ENCODE measurements at regions not wholly inside any gene's neighbourhood (a gene's known extent, or its start where the extent isn't known, plus 50 kb on each side); places are given as distances from the start of the nearest gene placed in this dataset.

GRCh38 chr12:85352016-85352415 lies 72.0 kb downstream of the ALX1 start:
- Mint-ChIP-seq H3K27me3 (ENCODE audit: insufficient read depth, low read depth) (no peaks in the 10 kb centered on the region), H3K4me3 (no peak overlapping the region), H3K27ac (no peak overlapping the region), H3K9me3 (no peaks in the 10 kb centered on the region), H3K36me3 (no peaks in the 10 kb centered on the region), H3K4me1 (peaks cover 12% of the 10 kb centered on the region)
- H3K36me3 ChIP-seq = no peaks in the 10 kb centered on the region
- H3K79me2 ChIP-seq (ENCODE audit: low read depth) = no peaks in the 10 kb centered on the region
- H3K4me2 ChIP-seq = no peak overlapping the region
- no peaks in the 10 kb centered on the region for H3K9me3 ChIP-seq (ENCODE audit: low read depth)
- H3F3A ChIP-seq (ENCODE audit: low read depth) = no peaks in the 10 kb centered on the region
- no peaks in the 10 kb centered on the region for H4K20me1 ChIP-seq (ENCODE audit: low read depth)
- H3K4me1 ChIP-seq = peaks cover 5% of the 10 kb centered on the region
- no peak overlapping the region for H2AFZ ChIP-seq (replicated peaks)
- H3K27ac ChIP-seq = no peak overlapping the region
- H3K9ac ChIP-seq = no peak overlapping the region
- no peak overlapping the region for H3K4me3 ChIP-seq
- DNase-seq (ENCODE audit: low spot score) = no peak
- no peak for TF ChIP-seq EZH2phosphoT487 (IDR thresholded peaks at IDR 0.05)
- no peaks in the 10 kb centered on the region for H3K27me3 ChIP-seq

GRCh38 chr12:85356596-85357385 lies 76.8 kb downstream of the ALX1 start:
- H3K27me3 Mint-ChIP-seq (ENCODE audit: insufficient read depth, low read depth) = no peaks in the 10 kb centered on the region
- Histone ChIP-seq H3K4me3 (no peak overlapping the region), H3K4me2 (no peak overlapping the region), H4K20me1 (ENCODE audit: low read depth) (no peaks in the 10 kb centered on the region), H3K9ac (no peak overlapping the region), H3K36me3 (no peaks in the 10 kb centered on the region), H3K27me3 (no peaks in the 10 kb centered on the region), H3K79me2 (ENCODE audit: low read depth) (no peaks in the 10 kb centered on the region), H2AFZ (replicated peaks) (no peak overlapping the region), H3K9me3 (ENCODE audit: low read depth) (no peaks in the 10 kb centered on the region), H3K27ac (no peak overlapping the region), H3K4me1 (no peaks in the 10 kb centered on the region), H3F3A (ENCODE audit: low read depth) (no peaks in the 10 kb centered on the region)
- H3K4me1 Mint-ChIP-seq = peaks cover 4% of the 10 kb centered on the region
- no peaks in the 10 kb centered on the region for H3K9me3 Mint-ChIP-seq
- no peaks in the 10 kb centered on the region for H3K36me3 Mint-ChIP-seq
- TF ChIP-seq EZH2phosphoT487 (IDR thresholded peaks at IDR 0.05) = no peak
- no peak for TF ChIP-seq CTCF (IDR thresholded peaks at IDR 0.05)
- TF ChIP-seq EZH2 (IDR thresholded peaks at IDR 0.05) = no peak
- DNase-seq (ENCODE audit: low spot score) = no peak
- no peak overlapping the region for H3K27ac Mint-ChIP-seq
- no peak overlapping the region for H3K4me3 Mint-ChIP-seq

- Histone ChIP-seq H3K4me2 (no peak overlapping the region), H3K27ac (no peak overlapping the region), H3K79me2 (ENCODE audit: low read depth) (no peaks in the 10 kb centered on the region), H3F3A (ENCODE audit: low read depth) (no peaks in the 10 kb centered on the region), H4K20me1 (ENCODE audit: low read depth) (no peaks in the 10 kb centered on the region), H3K9me3 (ENCODE audit: low read depth) (no peaks in the 10 kb centered on the region), H3K27me3 (no peaks in the 10 kb centered on the region), H3K4me1 (no peaks in the 10 kb centered on the region), H3K36me3 (no peaks in the 10 kb centered on the region), H3K4me3 (no peak overlapping the region), H3K9ac (no peak overlapping the region), H2AFZ (replicated peaks) (no peak overlapping the region)
- no peak for DNase-seq (ENCODE audit: low spot score)
- Mint-ChIP-seq H3K27me3 (ENCODE audit: insufficient read depth, low read depth) (no peaks in the 10 kb centered on the region), H3K27ac (no peak overlapping the region), H3K4me1 (peaks cover 4% of the 10 kb centered on the region), H3K36me3 (no peaks in the 10 kb centered on the region), H3K9me3 (no peaks in the 10 kb centered on the region), H3K4me3 (no peak overlapping the region)
- TF ChIP-seq EZH2phosphoT487 (IDR thresholded peaks at IDR 0.05) (no peak), CTCF (IDR thresholded peaks at IDR 0.05) (no peak), EZH2 (IDR thresholded peaks at IDR 0.05) (no peak)
These were observed 77.6 kb downstream of the ALX1 start for GRCh38 chr12:85357609-85358008.

DNA sequence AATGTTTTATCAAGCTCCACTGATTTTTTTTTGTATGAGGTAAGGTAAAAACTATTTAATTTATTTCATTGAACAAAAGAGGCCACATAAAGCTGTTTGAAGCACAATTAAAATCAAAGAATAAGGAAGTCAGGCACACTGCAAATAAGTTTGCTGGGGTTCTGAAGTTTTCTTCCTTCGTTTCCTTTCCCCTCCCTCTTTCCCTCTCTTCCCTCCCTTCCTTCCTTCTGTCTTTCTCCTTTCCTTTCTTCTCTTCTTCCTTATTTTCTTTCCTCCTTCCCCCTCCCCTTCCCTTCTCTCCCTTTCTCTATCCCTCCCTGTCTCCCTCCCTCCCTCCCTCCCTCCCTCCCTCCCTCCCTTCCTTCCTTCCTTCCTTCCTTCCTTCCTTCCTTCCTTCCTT lies 78.7 kb downstream of the ALX1 start:
- H3K27ac Mint-ChIP-seq = no peak overlapping the region
- no peak overlapping the region for H3K4me2 ChIP-seq
- no peaks in the 10 kb centered on the region for H3K9me3 Mint-ChIP-seq

More for the DNA sequence above, 78.7 kb downstream of the ALX1 start:
- Histone ChIP-seq H3K9ac (no peak overlapping the region), H3K79me2 (ENCODE audit: low read depth) (no peaks in the 10 kb centered on the region), H3F3A (ENCODE audit: low read depth) (no peaks in the 10 kb centered on the region), H3K4me1 (no peaks in the 10 kb centered on the region), H3K27me3 (no peaks in the 10 kb centered on the region), H2AFZ (replicated peaks) (no peak overlapping the region), H4K20me1 (ENCODE audit: low read depth) (no peaks in the 10 kb centered on the region), H3K27ac (no peak overlapping the region), H3K9me3 (ENCODE audit: low read depth) (no peaks in the 10 kb centered on the region), H3K4me3 (no peak overlapping the region), H3K36me3 (no peaks in the 10 kb centered on the region)
- no peaks in the 10 kb centered on the region for H3K27me3 Mint-ChIP-seq (ENCODE audit: insufficient read depth, low read depth)
- DNase-seq (ENCODE audit: low spot score) = no peak
- peaks cover 4% of the 10 kb centered on the region for H3K4me1 Mint-ChIP-seq
- H3K36me3 Mint-ChIP-seq = no peaks in the 10 kb centered on the region
- no peak overlapping the region for H3K4me3 Mint-ChIP-seq
- TF ChIP-seq CTCF (IDR thresholded peaks at IDR 0.05) = no peak

Data from neural progenitor cell (in vitro differentiated cells).